ENCODE measurements at regions not wholly inside any gene's neighbourhood (a gene's known extent, or its start where the extent isn't known, plus 50 kb on each side); places are given as distances from the start of the nearest gene placed in this dataset.

DNA sequence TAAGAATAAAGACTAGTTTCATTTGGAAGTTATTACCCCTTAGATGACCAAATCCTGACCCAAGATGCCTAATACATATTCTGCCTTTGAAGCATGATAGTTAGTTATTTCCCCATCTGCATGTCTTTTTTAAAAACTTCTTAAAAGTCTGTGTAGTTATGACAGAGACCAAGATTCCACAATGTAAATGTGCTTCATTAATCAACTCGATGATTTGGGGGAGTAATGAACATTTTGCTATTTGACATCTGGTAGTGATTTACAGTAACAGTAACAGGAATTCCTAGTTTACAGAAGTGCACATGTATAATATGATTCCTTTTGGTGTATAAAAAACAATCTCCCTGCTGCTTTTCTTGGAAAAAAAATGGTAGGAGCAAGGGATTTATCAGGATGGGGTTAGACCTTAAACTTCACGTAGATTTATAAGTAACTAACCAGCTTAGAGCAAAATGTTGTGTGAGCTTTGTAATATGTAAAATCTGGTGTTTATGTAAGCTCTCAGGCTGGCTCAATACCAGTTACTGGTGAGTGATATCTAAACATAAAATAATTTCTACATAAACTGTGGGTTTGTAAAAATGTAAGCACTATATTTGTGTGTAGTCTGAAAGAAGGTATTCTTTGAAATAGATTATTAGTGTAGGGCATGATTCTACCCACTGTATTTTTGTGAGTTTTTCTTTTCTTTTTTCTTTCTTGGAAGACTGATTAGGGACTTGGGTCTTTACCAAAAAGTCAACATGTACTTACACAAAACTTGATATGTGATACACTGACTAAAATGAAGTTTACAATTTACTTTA is 641.6 kb downstream of the EPHA4 start:
- TF ChIP-seq, protein P1, sequence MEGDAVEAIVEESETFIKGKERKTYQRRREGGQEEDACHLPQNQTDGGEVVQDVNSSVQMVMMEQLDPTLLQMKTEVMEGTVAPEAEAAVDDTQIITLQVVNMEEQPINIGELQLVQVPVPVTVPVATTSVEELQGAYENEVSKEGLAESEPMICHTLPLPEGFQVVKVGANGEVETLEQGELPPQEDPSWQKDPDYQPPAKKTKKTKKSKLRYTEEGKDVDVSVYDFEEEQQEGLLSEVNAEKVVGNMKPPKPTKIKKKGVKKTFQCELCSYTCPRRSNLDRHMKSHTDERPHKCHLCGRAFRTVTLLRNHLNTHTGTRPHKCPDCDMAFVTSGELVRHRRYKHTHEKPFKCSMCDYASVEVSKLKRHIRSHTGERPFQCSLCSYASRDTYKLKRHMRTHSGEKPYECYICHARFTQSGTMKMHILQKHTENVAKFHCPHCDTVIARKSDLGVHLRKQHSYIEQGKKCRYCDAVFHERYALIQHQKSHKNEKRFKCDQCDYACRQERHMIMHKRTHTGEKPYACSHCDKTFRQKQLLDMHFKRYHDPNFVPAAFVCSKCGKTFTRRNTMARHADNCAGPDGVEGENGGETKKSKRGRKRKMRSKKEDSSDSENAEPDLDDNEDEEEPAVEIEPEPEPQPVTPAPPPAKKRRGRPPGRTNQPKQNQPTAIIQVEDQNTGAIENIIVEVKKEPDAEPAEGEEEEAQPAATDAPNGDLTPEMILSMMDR (IDR thresholded peaks at IDR 0.05 in 2 of 3, conservative IDR thresholded peaks at IDR 0.05 in 1 of 3; ENCODE audit: insufficient read depth in 2 of 3, low read depth in 1 of 3, low read length in 3 of 3): no peak
- TF ChIP-seq, protein P2, sequence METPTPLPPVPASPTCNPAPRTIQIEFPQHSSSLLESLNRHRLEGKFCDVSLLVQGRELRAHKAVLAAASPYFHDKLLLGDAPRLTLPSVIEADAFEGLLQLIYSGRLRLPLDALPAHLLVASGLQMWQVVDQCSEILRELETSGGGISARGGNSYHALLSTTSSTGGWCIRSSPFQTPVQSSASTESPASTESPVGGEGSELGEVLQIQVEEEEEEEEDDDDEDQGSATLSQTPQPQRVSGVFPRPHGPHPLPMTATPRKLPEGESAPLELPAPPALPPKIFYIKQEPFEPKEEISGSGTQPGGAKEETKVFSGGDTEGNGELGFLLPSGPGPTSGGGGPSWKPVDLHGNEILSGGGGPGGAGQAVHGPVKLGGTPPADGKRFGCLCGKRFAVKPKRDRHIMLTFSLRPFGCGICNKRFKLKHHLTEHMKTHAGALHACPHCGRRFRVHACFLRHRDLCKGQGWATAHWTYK (CRISPR knock-in tag; IDR thresholded peaks at IDR 0.05): no peak
- TF ChIP-seq SREBF1 (IDR thresholded peaks at IDR 0.05; ENCODE audit: borderline replicate concordance, low read depth, low read length): no peak
- TF ChIP-seq RBM39 (optimal IDR thresholded peaks at IDR 0.05; ENCODE audit: low read depth, low read length): no peak
- TF ChIP-seq CHD1 (IDR thresholded peaks at IDR 0.05; ENCODE audit: low read length): no peak
- TF ChIP-seq LARP7 (IDR thresholded peaks at IDR 0.05): no peak
- no peak for TF ChIP-seq KDM5B (IDR thresholded peaks at IDR 0.05; ENCODE audit: insufficient replicate concordance, low read depth, low read length)
- no peak for TF ChIP-seq KAT7 (CRISPR knock-in tag; IDR thresholded peaks at IDR 0.05; ENCODE audit: borderline replicate concordance)
- no peak for TF ChIP-seq CREB1 (IDR thresholded peaks at IDR 0.05)
- TF ChIP-seq CREB1 (CRISPR knock-in tag; IDR thresholded peaks at IDR 0.05): no peak
- no peak for TF ChIP-seq JUND (IDR thresholded peaks at IDR 0.05; ENCODE audit: borderline replicate concordance, low read depth, low read length)
- TF ChIP-seq JUND (tag; IDR thresholded peaks at IDR 0.05; ENCODE audit: borderline replicate concordance, low read depth, low read length): no peak

Data from K562 (cell line).